Immature natural killer cell (primary cell): ENCODE measurements at regions not wholly inside any gene's neighbourhood (a gene's known extent, or its start where the extent isn't known, plus 50 kb on each side); places are given as distances from the start of the nearest gene placed in this dataset.

Experiments
- DNase-seq, 3 donors: peaks; one replicate each; pipeline ENCODE4 v3.0.0; 2022; ENCODE audit warnings: mixed read lengths in 1 of 3
- H3K27ac Mint-ChIP-seq, 6 donors: one replicate each; pipeline ENCODE4 v1.8.0; 2020; ENCODE audit warnings: mixed read lengths in 6 of 6, mild to moderate bottlenecking in 5 of 6, inconsistent platforms in 4 of 6, moderate library complexity in 3 of 6
- H3K27me3 Mint-ChIP-seq, 3 donors: one replicate each; pipeline ENCODE4 v1.8.0; 2020 to 2021; ENCODE audit warnings: low read depth in 3 of 3, mild to moderate bottlenecking in 3 of 3, mixed read lengths in 3 of 3, moderate library complexity in 3 of 3, inconsistent platforms in 1 of 3
- H3K36me3 Mint-ChIP-seq, 3 donors: one replicate each; pipeline ENCODE4 v1.8.0; 2020; ENCODE audit warnings: mixed read lengths in 3 of 3, inconsistent platforms in 2 of 3, mild to moderate bottlenecking in 2 of 3
- H3K4me1 Mint-ChIP-seq, 2 donors: one replicate each; pipeline ENCODE4 v1.8.0; 2020; ENCODE audit warnings: inconsistent platforms in 2 of 2, mild to moderate bottlenecking in 2 of 2, mixed read lengths in 2 of 2, moderate library complexity in 1 of 2
- H3K4me3 Mint-ChIP-seq, 5 donors: one replicate each; pipeline ENCODE4 v1.8.0; 2020; ENCODE audit warnings: mild to moderate bottlenecking in 5 of 5, mixed read lengths in 5 of 5, inconsistent platforms in 3 of 5, moderate library complexity in 3 of 5
- H3K9me3 Mint-ChIP-seq, 6 donors: one replicate each; pipeline ENCODE4 v1.8.0; 2020; ENCODE audit warnings: mild to moderate bottlenecking in 6 of 6, mixed read lengths in 6 of 6, inconsistent platforms in 4 of 6, moderate library complexity in 3 of 6

DNA sequence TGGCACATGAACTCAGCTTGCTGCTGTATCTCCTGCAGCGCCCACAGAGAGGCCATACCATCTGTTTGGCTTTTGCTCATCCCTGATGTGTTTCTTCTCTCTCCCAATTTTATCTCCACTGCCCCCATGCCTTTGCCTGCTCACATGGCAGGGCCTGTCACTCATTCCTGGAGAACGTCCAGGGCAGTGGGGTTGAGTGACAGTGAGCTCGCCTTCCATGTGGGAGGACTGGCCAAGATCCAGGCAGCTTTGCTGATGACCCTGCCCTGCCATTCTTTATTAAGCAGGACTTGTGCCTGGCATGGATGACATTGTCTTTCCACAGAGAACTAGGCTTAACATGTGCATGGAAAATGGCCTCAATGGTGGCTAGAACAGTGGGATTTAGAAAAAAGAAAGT is 230.5 kb upstream of the THSD7B start:
- Mint-ChIP-seq H3K4me1 (no peaks in the 10 kb centered on the region), H3K9me3 (peaks cover 0 to 4% (median 0%) of the 10 kb centered on the region in 6 donors), H3K27me3 (peaks cover 2 to 8% (median 5%) of the 10 kb centered on the region in 3 donors), H3K4me3 (no peak overlapping the region), H3K27ac (no peak overlapping the region), H3K36me3 (no peaks in the 10 kb centered on the region)
- DNase-seq: no peak

DNA sequence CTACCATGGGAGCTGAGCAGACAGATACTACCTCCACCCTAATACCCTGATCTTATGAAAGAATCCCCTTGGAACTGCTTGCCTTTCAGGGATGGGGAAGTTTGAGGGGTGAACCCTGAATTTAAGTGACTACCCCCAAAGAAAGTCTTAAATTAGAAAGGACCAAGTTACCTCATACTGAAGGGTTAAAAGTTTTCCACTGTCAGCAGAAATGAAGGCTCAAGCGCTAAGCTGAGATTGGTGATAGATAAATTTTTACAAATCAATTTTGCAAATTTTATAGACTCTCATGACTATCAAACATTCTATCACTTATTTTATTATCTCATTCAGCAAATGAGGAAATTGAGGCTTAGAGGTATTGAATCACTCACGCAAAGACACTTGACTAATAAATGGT is 233.2 kb upstream of the THSD7B start:
- Mint-ChIP-seq H3K27ac (no peak overlapping the region), H3K36me3 (no peaks in the 10 kb centered on the region), H3K4me3 (no peak overlapping the region), H3K9me3 (peaks cover 0 to 9% (median 0%) of the 10 kb centered on the region in 6 donors), H3K4me1 (no peaks in the 10 kb centered on the region), H3K27me3 (peaks cover 2 to 9% (median 5%) of the 10 kb centered on the region in 3 donors)
- DNase-seq: no peak

DNA sequence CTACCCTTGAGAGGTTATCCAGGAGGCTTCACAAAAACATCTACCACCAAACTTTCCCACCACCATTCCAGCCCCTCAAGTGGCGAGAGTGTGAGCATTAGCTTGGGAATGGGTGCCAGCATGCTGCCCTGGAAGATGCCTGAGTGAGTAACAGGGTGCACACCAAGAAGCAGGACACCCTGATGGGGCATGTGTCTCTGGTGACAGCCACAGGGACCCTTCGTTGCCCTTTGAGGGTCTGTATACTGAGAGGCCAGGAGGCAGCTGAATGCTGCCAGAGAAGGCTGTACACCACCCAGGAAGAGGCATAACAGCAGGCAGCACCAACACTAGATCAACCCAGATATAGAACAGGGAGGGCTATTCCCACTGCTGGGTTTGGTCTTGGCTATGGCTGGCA is 233.6 kb upstream of the THSD7B start:
- Mint-ChIP-seq H3K4me3 (no peak overlapping the region), H3K4me1 (no peaks in the 10 kb centered on the region), H3K27me3 (peaks cover 0 to 9% (median 5%) of the 10 kb centered on the region in 3 donors), H3K9me3 (peaks cover 0 to 7% (median 0%) of the 10 kb centered on the region in 6 donors), H3K27ac (no peak overlapping the region), H3K36me3 (no peaks in the 10 kb centered on the region)
- no peak for DNase-seq

DNA sequence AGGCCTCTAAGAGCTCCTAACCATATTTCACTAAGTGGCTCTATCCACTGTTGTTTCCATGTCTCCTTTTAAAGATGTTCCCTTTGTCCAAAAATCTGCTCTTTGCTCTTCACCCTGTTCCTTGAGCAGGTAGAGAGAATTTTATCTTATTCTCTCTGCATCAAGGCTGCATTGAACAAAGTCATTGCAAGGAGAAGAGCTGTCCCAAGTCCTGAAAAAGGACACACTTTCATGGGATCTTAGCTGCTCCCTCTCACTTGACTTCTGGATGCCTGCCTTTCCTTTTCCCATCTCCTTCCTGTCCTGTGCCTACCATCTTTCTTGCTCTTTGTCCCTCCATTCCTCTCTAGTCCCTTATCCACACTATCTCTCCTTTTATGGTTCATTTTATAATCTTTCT is 235.2 kb upstream of the THSD7B start:
- Mint-ChIP-seq H3K9me3 (peaks cover 0 to 7% (median 0%) of the 10 kb centered on the region in 6 donors), H3K4me1 (no peaks in the 10 kb centered on the region), H3K27ac (no peak overlapping the region), H3K4me3 (no peak overlapping the region), H3K36me3 (no peaks in the 10 kb centered on the region), H3K27me3 (peaks cover 2 to 9% (median 7%) of the 10 kb centered on the region in 3 donors)
- no peak for DNase-seq

DNA sequence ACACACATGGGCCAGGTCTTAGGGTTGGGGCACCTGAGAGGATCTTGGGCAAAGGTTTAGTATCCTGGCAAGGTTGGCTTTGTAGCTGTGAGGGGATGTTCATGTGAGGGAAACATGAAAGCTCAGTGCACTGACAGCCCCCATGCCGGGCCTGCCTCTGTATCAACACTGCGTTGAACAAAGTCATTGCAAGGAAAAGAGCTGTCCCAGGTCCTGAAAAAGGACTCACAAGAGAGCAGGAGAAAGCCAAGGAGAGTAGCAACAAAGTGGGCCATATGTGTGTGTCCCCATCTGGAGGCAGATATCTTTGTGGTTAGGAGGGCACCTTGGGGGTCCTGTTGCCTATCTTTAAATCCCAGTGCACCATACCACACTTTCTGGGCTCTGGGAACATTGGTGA is 237.8 kb upstream of the THSD7B start:
- no peak for DNase-seq

DNA sequence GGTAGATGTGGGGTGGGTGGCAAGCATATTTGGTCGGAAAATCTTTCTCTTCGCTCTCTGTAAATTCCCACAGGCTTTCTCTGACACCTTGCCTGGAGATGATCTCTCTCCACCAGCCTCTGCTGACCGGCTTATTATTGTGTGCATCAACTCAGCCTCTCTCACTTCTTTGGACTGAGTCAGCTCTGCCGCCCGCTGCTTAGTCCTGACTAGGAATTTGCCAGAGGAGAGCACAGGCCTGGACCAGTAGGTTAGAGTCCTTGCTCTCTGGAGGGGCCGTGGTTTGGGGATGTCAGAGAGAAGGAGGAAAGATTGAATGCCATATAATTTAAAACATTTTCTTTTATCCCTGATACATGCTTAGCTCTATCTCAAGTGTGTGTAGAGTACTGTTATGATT is 242.6 kb upstream of the THSD7B start:
- Mint-ChIP-seq H3K27ac (no peak overlapping the region), H3K4me3 (no peak overlapping the region), H3K9me3 (peaks cover 0 to under 1% (median 0%) of the 10 kb centered on the region in 6 donors), H3K27me3 (peaks cover 2 to 7% (median 4%) of the 10 kb centered on the region in 3 donors), H3K4me1 (no peaks in the 10 kb centered on the region), H3K36me3 (no peaks in the 10 kb centered on the region)
- no peak for DNase-seq

More for the DNA sequence above, 237.8 kb upstream of the THSD7B start:
- Mint-ChIP-seq H3K27me3 (peaks cover 2 to 5% (median 3%) of the 10 kb centered on the region in 3 donors), H3K4me1 (no peaks in the 10 kb centered on the region), H3K27ac (no peak overlapping the region), H3K9me3 (peaks cover 0 to 7% (median 0%) of the 10 kb centered on the region in 6 donors), H3K36me3 (no peaks in the 10 kb centered on the region), H3K4me3 (no peak overlapping the region)

DNA sequence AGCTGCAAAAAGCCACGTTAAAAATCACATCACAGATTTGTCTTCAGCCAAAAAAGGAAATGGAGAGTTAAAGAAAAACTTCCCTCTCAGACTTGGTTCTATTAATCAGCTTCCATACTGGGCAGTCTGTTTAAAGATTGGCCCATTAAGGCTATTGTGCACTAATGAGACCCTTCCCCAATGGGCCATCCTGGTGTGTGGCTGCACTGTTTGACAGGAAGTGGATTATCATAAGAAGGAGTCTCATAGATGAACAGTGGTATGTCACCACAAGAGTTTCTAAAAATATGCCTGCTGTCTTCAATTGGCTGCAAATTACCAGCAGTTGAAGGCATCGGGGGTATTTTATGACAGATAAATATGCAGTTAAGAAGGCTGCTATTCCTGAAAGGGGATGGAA is 247.6 kb upstream of the THSD7B start:
- no peaks in the 10 kb centered on the region for H3K36me3 Mint-ChIP-seq
- peaks cover 0 to 18% (median 3%) of the 10 kb centered on the region in 3 donors for H3K27me3 Mint-ChIP-seq
- DNase-seq: no peak

DNA sequence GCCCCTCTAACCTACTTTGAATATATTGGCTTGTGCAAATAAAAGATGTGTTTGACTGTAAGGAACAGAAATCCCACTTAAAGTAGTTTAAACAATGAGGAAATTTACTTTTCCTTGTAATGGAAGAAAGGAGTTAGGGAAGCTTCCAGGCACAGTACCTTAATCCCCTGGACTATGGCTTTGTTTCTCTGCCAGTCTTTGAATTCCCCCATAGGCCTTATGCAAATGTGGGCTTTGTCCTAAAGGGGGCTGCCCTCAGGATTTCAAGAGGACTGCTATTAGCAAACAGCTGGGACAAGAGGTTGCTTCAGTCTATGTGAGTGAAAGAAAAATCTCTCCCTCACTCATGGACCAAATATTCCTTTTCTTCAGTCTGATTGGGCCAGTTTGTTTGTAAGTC is 255.1 kb upstream of the THSD7B start:
- peaks cover 0 to 1% (median 0%) of the 10 kb centered on the region in 6 donors for H3K9me3 Mint-ChIP-seq

More for the DNA sequence above, 247.6 kb upstream of the THSD7B start:
- no peaks in the 10 kb centered on the region for H3K4me1 Mint-ChIP-seq
- H3K4me3 Mint-ChIP-seq: no peak overlapping the region
- H3K9me3 Mint-ChIP-seq: no peaks in the 10 kb centered on the region
- no peak overlapping the region for H3K27ac Mint-ChIP-seq

DNA sequence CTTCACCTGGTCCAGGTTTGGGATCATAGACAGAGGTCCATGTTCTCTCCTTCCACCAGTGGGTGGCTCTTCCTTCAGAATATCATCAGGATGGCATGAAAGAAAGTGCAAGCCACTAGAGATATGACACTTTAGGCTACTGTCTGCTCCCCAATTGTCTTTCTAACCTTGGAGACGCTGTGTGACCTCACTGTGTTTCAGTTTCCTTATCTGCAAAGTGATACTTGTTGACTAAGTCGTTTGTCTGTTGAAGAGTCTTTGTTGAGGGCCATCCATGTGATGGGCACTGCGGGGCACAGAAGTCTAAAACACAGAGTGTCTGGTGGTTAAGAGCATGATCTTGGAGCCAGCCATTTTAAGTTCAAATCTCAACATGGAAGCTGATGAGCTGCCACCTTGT is 259.9 kb upstream of the THSD7B start:
- no peak for DNase-seq
- no peaks in the 10 kb centered on the region for H3K4me1 Mint-ChIP-seq
- H3K27ac Mint-ChIP-seq: no peak overlapping the region
- no peak overlapping the region for H3K4me3 Mint-ChIP-seq
- H3K36me3 Mint-ChIP-seq: no peaks in the 10 kb centered on the region
- H3K27me3 Mint-ChIP-seq: peaks cover 2 to 7% (median 3%) of the 10 kb centered on the region in 3 donors
- peaks cover 0 to 3% (median 0%) of the 10 kb centered on the region in 6 donors for H3K9me3 Mint-ChIP-seq

More for the DNA sequence above, 255.1 kb upstream of the THSD7B start:
- no peak overlapping the region for H3K4me3 Mint-ChIP-seq
- no peaks in the 10 kb centered on the region for H3K4me1 Mint-ChIP-seq
- H3K27ac Mint-ChIP-seq: no peak overlapping the region
- H3K27me3 Mint-ChIP-seq: peaks cover 2 to 3% (median 2%) of the 10 kb centered on the region in 3 donors
- no peaks in the 10 kb centered on the region for H3K36me3 Mint-ChIP-seq
- DNase-seq: no peak

DNA sequence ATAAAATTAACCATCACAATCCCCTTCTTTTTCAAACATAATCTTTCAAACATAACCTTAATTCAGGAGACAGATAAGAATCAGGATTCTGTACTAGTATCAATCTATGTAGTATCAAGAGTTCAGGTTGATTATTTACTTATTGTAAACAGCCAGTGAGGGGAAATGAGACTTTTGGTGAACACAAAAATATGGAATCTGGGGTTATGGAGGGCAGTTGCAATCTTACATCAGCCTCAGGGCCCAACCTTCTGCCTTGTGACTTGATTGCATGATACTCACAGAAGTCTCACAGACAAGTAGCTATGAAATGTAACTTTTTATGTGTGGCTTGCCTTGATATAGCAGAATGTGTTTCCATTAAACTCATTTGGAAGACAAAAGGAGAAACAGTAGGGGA is 262.7 kb upstream of the THSD7B start:
- Mint-ChIP-seq H3K27me3 (peaks cover 0 to 9% (median 0%) of the 10 kb centered on the region in 3 donors), H3K4me1 (no peaks in the 10 kb centered on the region), H3K36me3 (no peaks in the 10 kb centered on the region), H3K27ac (no peak overlapping the region), H3K4me3 (no peak overlapping the region), H3K9me3 (peaks cover 0 to 2% (median 0%) of the 10 kb centered on the region in 6 donors)
- no peak for DNase-seq

DNA sequence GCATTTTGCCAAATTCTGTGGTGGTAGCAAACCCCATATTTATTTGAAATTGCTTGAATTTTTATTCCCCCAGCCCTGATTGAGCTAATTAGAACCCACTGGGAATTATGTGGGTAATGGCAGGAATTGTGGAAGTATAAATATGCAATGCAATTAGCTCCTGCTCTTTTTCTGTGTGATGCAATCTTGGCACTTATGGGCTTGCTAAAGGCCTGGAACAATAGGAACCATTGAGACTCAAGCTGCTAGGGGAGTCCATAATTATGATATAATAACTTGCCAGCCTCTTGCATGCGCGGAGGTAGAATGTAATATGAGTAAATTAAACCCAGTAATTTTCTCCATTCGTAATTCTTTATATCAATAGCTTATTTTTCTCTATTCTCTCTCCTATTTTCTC is 267.6 kb upstream of the THSD7B start:
- no peak overlapping the region for H3K27ac Mint-ChIP-seq
- no peak for DNase-seq

DNA sequence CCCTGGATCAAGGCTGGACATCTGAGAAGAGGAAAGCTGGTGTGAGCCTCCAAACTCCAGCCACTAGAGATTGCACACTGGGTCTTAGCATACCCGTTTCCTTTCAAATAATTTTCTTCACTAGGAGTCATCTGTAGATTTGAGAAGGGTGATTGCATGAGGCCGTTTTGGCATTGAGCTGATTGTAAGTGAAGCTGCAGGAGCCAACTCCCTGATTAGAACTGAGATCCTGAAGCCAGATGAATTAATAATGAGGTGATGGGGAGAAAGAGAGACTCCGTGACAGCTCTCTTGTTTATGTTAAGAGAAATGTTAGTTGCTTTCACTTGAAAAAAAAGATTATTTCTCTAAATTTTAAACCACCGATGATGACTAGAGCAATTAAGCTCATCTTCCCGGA is 268.4 kb upstream of the THSD7B start:
- no peak overlapping the region for H3K4me3 Mint-ChIP-seq
- no peak overlapping the region for H3K27ac Mint-ChIP-seq
- H3K36me3 Mint-ChIP-seq: no peaks in the 10 kb centered on the region
- H3K27me3 Mint-ChIP-seq: peaks cover 0 to 10% (median 0%) of the 10 kb centered on the region in 3 donors
- DNase-seq: no peak
- H3K9me3 Mint-ChIP-seq: peaks cover 0 to 5% (median under 1%) of the 10 kb centered on the region in 6 donors
- no peaks in the 10 kb centered on the region for H3K4me1 Mint-ChIP-seq

More for the DNA sequence above, 267.6 kb upstream of the THSD7B start:
- H3K36me3 Mint-ChIP-seq: no peaks in the 10 kb centered on the region
- H3K4me3 Mint-ChIP-seq: no peak overlapping the region
- H3K9me3 Mint-ChIP-seq: peaks cover 0 to 5% (median 0%) of the 10 kb centered on the region in 6 donors
- H3K4me1 Mint-ChIP-seq: no peaks in the 10 kb centered on the region
- H3K27me3 Mint-ChIP-seq: peaks cover 0 to 10% (median 0%) of the 10 kb centered on the region in 3 donors

DNA sequence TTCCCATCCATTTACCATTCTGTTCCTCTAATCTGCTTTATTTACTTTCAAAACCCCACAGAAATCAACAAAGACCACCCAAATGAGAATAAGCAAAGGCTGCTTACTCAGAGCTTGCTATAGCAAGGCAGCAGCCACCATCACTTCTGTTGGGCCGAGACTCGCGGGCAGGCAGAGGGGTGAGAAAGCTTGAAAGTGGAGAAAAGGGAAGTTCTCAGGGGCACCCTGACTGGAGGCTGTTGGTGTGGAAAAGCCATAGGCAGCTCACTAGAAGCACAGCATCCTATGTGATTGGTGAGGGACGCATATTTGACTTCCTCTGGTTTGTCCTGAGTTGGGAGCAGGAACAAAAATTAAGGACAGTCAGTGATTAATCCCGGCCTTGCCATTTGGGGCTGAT is 269.7 kb upstream of the THSD7B start:
- no peak overlapping the region for H3K27ac Mint-ChIP-seq
- H3K9me3 Mint-ChIP-seq: peaks cover 0 to 9% (median 3%) of the 10 kb centered on the region in 6 donors
- DNase-seq: no peak
- H3K27me3 Mint-ChIP-seq: peaks cover 0 to 9% (median 0%) of the 10 kb centered on the region in 3 donors
- H3K4me1 Mint-ChIP-seq: no peaks in the 10 kb centered on the region
- no peak overlapping the region for H3K4me3 Mint-ChIP-seq
- no peaks in the 10 kb centered on the region for H3K36me3 Mint-ChIP-seq

DNA sequence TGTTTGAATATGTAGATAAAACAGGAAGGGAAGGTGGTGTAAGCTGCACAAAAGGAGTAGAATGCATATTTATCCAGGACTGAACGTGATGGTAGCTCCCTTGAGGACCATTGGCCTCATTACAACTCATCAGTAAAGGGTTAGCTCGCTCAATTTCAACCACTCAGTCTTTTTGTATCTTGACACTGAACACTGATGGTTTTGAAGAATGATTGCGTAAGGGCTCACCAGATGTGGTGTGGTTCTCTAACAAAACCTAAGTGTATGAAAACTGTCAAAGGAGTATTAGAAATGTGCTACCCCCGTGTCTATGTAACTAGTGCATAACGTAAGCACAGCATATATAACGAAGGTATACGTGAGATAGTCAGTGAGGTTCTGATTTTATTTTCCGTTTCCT is 272.4 kb upstream of the THSD7B start:
- DNase-seq: no peak
- Mint-ChIP-seq H3K27me3 (peaks cover 0 to 6% (median 0%) of the 10 kb centered on the region in 3 donors), H3K36me3 (no peaks in the 10 kb centered on the region), H3K27ac (no peak overlapping the region), H3K4me3 (no peak overlapping the region), H3K4me1 (no peaks in the 10 kb centered on the region), H3K9me3 (peaks cover 0 to 9% (median 4%) of the 10 kb centered on the region in 6 donors)

DNA sequence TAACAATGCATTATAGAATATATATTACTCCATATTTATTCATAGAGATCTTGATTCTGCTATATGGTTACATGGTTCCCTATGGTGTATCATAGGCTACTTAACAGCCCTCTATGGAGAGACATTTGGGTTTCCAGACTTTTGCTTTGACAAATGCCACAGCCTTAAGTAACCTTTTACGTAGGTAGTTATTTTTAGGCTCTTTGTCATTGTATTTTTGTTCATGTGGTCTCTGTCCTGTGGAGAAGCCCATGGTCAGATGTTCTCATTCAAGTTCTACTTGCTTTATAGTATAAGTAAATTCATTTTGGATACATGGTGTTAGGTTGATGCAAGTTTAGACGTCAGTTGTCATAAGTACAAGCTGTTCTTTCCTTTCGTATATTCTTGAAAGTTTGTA is 275.2 kb upstream of the THSD7B start:
- H3K27ac Mint-ChIP-seq: no peak overlapping the region
- H3K27me3 Mint-ChIP-seq: peaks cover 0 to 6% (median 3%) of the 10 kb centered on the region in 3 donors
- H3K4me1 Mint-ChIP-seq: no peaks in the 10 kb centered on the region
- no peaks in the 10 kb centered on the region for H3K36me3 Mint-ChIP-seq
- H3K9me3 Mint-ChIP-seq: peaks cover 0 to 9% (median 1%) of the 10 kb centered on the region in 6 donors
- no peak overlapping the region for H3K4me3 Mint-ChIP-seq
- no peak for DNase-seq
